Testis (tissue), 2 donors: ENCODE measurements at regions not wholly inside any gene's neighbourhood (a gene's known extent, or its start where the extent isn't known, plus 50 kb on each side); places are given as distances from the start of the nearest gene placed in this dataset.
"Not testable (repeated sequence)": the region's sequence is repeated elsewhere in the genome, so short reads cannot be mapped to it uniquely, and the experiment has no call there.

Experiments
- DNase-seq: peaks from one replicate; pipeline ENCODE4 v3.0.0-alpha.2; 2019
- H3K27ac ChIP-seq, 2 donors: fragments of 200-600 bp; sonication (generic); one replicate each; pipeline ENCODE4 v1.5.1; 2019
- H3K27me3 ChIP-seq: fragments of 200-600 bp; sonication (generic); one replicate; pipeline ENCODE4 v1.5.1; 2019
- H3K36me3 ChIP-seq: fragments of 200-600 bp; sonication (generic); one replicate; pipeline ENCODE4 v1.5.1; 2017; ENCODE audit warnings: low read depth; ENCODE audit errors: missing control alignments
- H3K4me1 ChIP-seq: fragments of 200-600 bp; sonication (generic); one replicate; pipeline ENCODE4 v1.5.1; 2019
- H3K4me3 ChIP-seq, 2 donors: fragments of 200-600 bp; sonication (generic); one replicate each; pipeline ENCODE4 v1.5.1; 2017 to 2019
- H3K9me3 ChIP-seq: fragments of 200-600 bp; sonication (generic); one replicate; pipeline ENCODE4 v1.5.1; 2017
- CTCF ChIP-seq, 3 experiments: fragments of 450-650 bp in 2 of 3; fragments of 200-600 bp in 1 of 3; sonication (generic) in 1 of 3; IDR thresholded peaks; one replicate each; pipeline ENCODE4 v1.5.1; 2016 to 2019; ENCODE audit warnings: antibody characterized with exemption in 3 of 3, mild to moderate bottlenecking in 2 of 3, moderate library complexity in 1 of 3
- POLR2A ChIP-seq: fragments of 450-650 bp; IDR thresholded peaks from one replicate; pipeline ENCODE4 v1.6.1; 2017; ENCODE audit warnings: antibody characterized with exemption, mild to moderate bottlenecking, moderate library complexity
- WGBS, 2 donors: methylation state at CpG; one replicate each; pipeline ENCODE4 v1.1.5; 2018; 5-methylcytosine and 5-hydroxymethylcytosine counted together
- intact Hi-C: fragments of 100-400 bp; cut with DNase I; formaldehyde crosslinking; loops from one replicate; pipeline ENCODE4 v1.15.1; 2023; ENCODE audit warnings: low total_unique reads

DNA sequence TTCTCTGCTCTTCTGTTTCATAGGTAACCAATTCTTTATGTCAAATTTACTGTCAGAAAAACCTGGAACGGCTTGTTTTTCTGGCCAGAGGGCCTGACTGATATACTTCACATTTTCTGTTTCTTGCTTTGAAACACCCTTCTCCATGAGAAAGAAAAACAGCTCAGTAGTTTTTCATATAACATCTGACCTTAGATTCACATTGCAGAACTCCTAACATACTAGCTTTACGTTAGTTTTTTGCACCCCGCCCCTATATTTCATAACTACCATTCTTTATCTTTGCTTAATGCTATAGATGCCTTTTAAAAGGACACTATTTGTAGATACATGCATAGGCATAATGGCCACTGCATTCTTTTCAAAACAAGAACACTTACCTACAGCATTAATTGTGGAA lies 83.9 kb upstream of the TSC22D2 start:
- no peaks in the 10 kb centered on the region for H3K27me3 ChIP-seq
- H3K36me3 ChIP-seq = no peaks in the 10 kb centered on the region
- intact Hi-C loops = no loop called here
- no peaks in the 10 kb centered on the region for H3K9me3 ChIP-seq
- H3K4me3 ChIP-seq = no peak overlapping the region
- no peak overlapping the region for H3K27ac ChIP-seq
- no peaks in the 10 kb centered on the region for H3K4me1 ChIP-seq
- WGBS, 2 donors = 71 to 85% methylated on average over 3 of the region's 3 CpGs
- TF ChIP-seq POLR2A (no peak), CTCF (IDR thresholded peaks at IDR 0.05) (no peak)
- DNase-seq = no peak

DNA sequence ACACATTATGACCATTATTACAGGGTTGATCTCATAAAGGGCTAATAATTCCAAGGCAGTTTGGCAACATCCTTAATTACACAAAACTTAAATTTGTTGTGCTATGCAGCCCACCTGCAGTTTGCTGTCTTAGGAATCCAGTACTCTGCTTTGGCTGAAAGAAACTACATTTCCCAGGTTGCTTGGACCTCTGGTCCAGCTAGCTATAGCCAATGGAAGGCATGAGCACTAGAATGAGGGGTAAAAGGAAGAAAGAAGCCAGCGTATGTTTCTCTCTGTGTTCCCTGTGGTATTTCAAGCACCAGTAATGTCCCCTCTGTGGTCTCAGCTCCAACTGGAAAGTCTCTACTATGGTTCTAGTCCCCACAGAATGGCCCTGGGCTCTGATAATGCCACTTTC lies 84.3 kb upstream of the TSC22D2 start:
- peak overlapping the region in 1 of 2 donors; percentile 56 for H3K4me3 ChIP-seq
- no peak overlapping the region for H3K27ac ChIP-seq
- TF ChIP-seq CTCF (IDR thresholded peaks at IDR 0.05) (no peak), POLR2A (no peak)
- 62 to 85% methylated on average over 1 of the region's 1 CpG for WGBS, 2 donors
- no peaks in the 10 kb centered on the region for H3K36me3 ChIP-seq
- no peak for DNase-seq
- no peaks in the 10 kb centered on the region for H3K27me3 ChIP-seq
- intact Hi-C loops = no loop called here
- no peaks in the 10 kb centered on the region for H3K9me3 ChIP-seq
- H3K4me1 ChIP-seq = no peaks in the 10 kb centered on the region

DNA sequence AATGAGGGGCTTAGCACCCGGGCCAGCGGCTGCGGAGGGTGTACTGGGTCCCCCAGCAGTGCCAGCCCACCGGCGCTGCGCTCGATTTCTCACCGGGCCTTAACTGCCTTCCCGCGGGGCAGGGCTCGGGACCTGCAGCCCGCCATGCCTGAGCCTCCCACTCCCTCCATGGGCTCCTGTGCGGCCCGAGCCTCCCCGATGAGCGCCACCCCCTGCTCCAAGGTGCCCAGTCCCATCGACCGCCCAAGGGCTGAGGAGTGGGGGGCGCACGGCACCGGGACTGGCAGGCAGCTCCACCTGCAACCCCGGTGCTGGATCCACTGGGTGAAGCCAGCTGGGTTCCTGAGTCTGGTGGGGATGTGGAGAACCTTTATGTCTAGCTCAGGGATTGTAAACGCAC lies 85.0 kb upstream of the TSC22D2 start:
- H3K27me3 ChIP-seq, intact Hi-C loops, DNase-seq, H3K4me1 ChIP-seq, H3K36me3 ChIP-seq, H3K27ac ChIP-seq, H3K9me3 ChIP-seq: not testable (repeated sequence)
- WGBS, 2 donors = 62% methylated on average over 9 of the region's 23 CpGs; no CpG with 5 or more reads in 1 of the 2 donors
- peak overlapping the region; percentile 19 to 56 for H3K4me3 ChIP-seq

DNA sequence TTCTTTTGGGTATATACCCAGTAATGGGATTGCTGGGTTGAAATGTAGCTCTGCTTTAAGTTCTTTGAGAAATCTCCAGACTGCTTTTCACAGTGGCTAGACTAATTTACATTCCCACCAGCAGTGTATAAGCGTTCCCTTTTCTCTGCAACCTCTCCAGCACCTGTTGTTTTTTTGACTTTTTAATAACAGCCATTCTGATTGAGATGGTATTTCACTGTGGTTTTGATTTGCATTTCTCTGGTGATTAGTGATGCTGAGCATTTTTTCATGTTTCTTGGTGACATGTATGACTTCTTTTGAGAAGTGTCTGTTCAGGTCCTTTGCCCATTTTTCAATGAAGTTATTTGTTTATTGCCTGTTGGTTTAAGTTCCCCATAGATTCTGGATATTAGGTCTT lies 87.1 kb upstream of the TSC22D2 start:
- 0 to 76% methylated on average over 1 of the region's 1 CpG for WGBS, 2 donors

GRCh38 chr3:150319900-150320299 lies 88.2 kb upstream of the TSC22D2 start:
- Histone ChIP-seq H3K9me3 (no peaks in the 10 kb centered on the region), H3K4me1 (no peaks in the 10 kb centered on the region), H3K27me3 (no peaks in the 10 kb centered on the region), H3K36me3 (no peaks in the 10 kb centered on the region), H3K27ac (no peak overlapping the region), H3K4me3 (no peak overlapping the region)
- DNase-seq = no peak
- no peak for TF ChIP-seq CTCF (IDR thresholded peaks at IDR 0.05)
- no peak for TF ChIP-seq POLR2A
- intact Hi-C loops = no loop called here

More for the DNA sequence above, 87.1 kb upstream of the TSC22D2 start:
- H3K9me3 ChIP-seq, H3K36me3 ChIP-seq, H3K4me3 ChIP-seq, H3K27me3 ChIP-seq, H3K27ac ChIP-seq, DNase-seq, H3K4me1 ChIP-seq, intact Hi-C loops: not testable (repeated sequence)

DNA sequence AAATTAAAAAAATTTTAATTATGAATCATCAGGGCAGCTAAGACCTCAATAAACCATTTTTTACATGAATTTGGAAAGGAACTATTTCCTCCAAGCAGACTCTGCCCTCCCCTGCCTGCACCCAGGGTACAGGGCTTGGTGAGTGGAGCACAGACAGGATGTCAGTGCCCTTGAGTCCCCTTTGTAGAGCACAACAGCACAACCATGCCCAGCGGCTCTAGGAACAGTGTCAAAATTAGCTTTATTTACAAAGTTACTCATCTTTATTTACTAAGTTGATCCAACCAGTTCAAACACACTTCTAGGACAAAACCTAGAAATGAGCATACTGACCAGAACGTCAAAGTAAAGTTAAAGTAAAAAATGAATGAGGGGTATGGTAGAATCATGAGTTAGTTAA lies 90.6 kb upstream of the TSC22D2 start:
- 69 to 74% methylated on average over 2 of the region's 2 CpGs for WGBS, 2 donors
- intact Hi-C loops = no loop called here
- H3K27me3 ChIP-seq = no peaks in the 10 kb centered on the region
- no peak for DNase-seq
- H3K27ac ChIP-seq = no peak overlapping the region
- no peaks in the 10 kb centered on the region for H3K4me1 ChIP-seq
- TF ChIP-seq CTCF (IDR thresholded peaks at IDR 0.05) = no peak
- TF ChIP-seq POLR2A = no peak
- H3K4me3 ChIP-seq = no peak overlapping the region
- H3K36me3 ChIP-seq = no peaks in the 10 kb centered on the region
- no peaks in the 10 kb centered on the region for H3K9me3 ChIP-seq
